SK-N-SH (cell line): ENCODE measurements at regions not wholly inside any gene's neighbourhood (a gene's known extent, or its start where the extent isn't known, plus 50 kb on each side); places are given as distances from the start of the nearest gene placed in this dataset.
"Not testable (repeated sequence)": the region's sequence is repeated elsewhere in the genome, so short reads cannot be mapped to it uniquely, and the experiment has no call there.

ENCODE experiments used
- CTCF ChIA-PET: fragments of 300-600, 350-600 bp; formaldehyde crosslinking; extraction: SDS; loops from one replicate; lab custom pipeline; 2021; lab: Yijun Ruan, JAX
- POLR2A ChIA-PET: fragments of 350-600 bp; sonication (Branson Sonifier 250); formaldehyde crosslinking; extraction: SDS; loops from one replicate; lab custom pipeline; 2020; ENCODE audit warnings: antibody characterized with exemption, inconsistent platforms; lab: Yijun Ruan, JAX
- DNase-seq: peaks from one replicate; pipeline ENCODE4 v3.0.0; 2012
- H2AFZ ChIP-seq: fragments of 200-600 bp; sonication (generic); 2 replicates; pipeline ENCODE4 v1.8.1; 2016; ENCODE audit warnings: antibody characterized with exemption, mild to moderate bottlenecking, low read depth
- H3F3A ChIP-seq: fragments of 200-600 bp; sonication (generic); replicated peaks from 2 replicates; pipeline ENCODE3; 2016; ENCODE audit warnings: antibody characterized with exemption, mild to moderate bottlenecking; ENCODE audit not compliant: insufficient read depth
- H3K27ac ChIP-seq, 2 experiments: fragments of 200-500 bp in 1 of 2; fragments of 200-600 bp in 1 of 2; sonication (Bioruptor generic) in 1 of 2; sonication (generic), shearing (Covaris generic) in 1 of 2; 2 replicates each; pipeline versions ENCODE4 v1.5.1 to v1.6.1; 2014 to 2016; ENCODE audit warnings: low read depth in 2 of 2, inconsistent platforms in 1 of 2, low read length in 1 of 2, mild to moderate bottlenecking in 1 of 2, mixed read lengths in 1 of 2
- H3K27me3 ChIP-seq: fragments of 200-600 bp; sonication (generic), shearing (Covaris generic); 2 replicates; pipeline ENCODE4 v1.6.1; 2016; ENCODE audit warnings: mixed run types; ENCODE audit not compliant: insufficient read depth
- H3K36me3 ChIP-seq, 2 experiments: fragments of 200-500 bp in 1 of 2; fragments of 200-600 bp in 1 of 2; sonication (Bioruptor generic) in 1 of 2; sonication (generic) in 1 of 2; replicated peaks in 1 of 2; 2 replicates each; pipeline versions ENCODE3 to v1.5.1; 2014 to 2016; ENCODE audit warnings: low read length in 1 of 2, mild to moderate bottlenecking in 1 of 2; ENCODE audit not compliant: insufficient read depth in 2 of 2, control insufficient read depth in 1 of 2
- H3K4me1 ChIP-seq, 2 experiments: fragments of 200-500 bp in 1 of 2; fragments of 200-600 bp in 1 of 2; sonication (Bioruptor generic) in 1 of 2; sonication (generic), shearing (Covaris generic) in 1 of 2; 2 replicates each; pipeline versions ENCODE4 v1.5.1 to v1.6.1; 2014 to 2016; ENCODE audit warnings: low read depth in 1 of 2, low read length in 1 of 2, mixed run types in 1 of 2; ENCODE audit not compliant: insufficient read depth in 2 of 2, control insufficient read depth in 1 of 2
- H3K4me2 ChIP-seq: fragments of 200-600 bp; sonication (generic), shearing (Covaris generic); 2 replicates; pipeline ENCODE4 v1.6.1; 2017; ENCODE audit warnings: mixed run types
- H3K4me3 ChIP-seq, 2 experiments: fragments of 200-500 bp in 1 of 2; fragments of 200-600 bp in 1 of 2; sonication (Bioruptor generic) in 1 of 2; sonication (generic), shearing (Covaris generic) in 1 of 2; 2 replicates each; pipeline versions ENCODE4 v1.5.1 to v1.8.1; 2014 to 2016; ENCODE audit warnings: low read depth in 2 of 2, inconsistent platforms in 1 of 2, low read length in 1 of 2, mild to moderate bottlenecking in 1 of 2, mixed read lengths in 1 of 2, moderate library complexity in 1 of 2
- H3K79me2 ChIP-seq: fragments of 200-600 bp; sonication (generic); 2 replicates; pipeline ENCODE4 v1.8.1; 2017; ENCODE audit warnings: mild to moderate bottlenecking; ENCODE audit not compliant: insufficient read depth
- H3K9ac ChIP-seq: fragments of 200-600 bp; sonication (generic); 2 replicates; pipeline ENCODE4 v1.6.1; 2017; ENCODE audit warnings: mixed run types
- H3K9me2 ChIP-seq: fragments of 200-600 bp; sonication (generic); 2 replicates; pipeline ENCODE4 v1.6.1; 2017; ENCODE audit warnings: mixed run types
- H3K9me3 ChIP-seq: fragments of 200-600 bp; sonication (generic); 2 replicates; pipeline ENCODE4 v1.6.1; 2017; ENCODE audit warnings: mixed run types, mild to moderate bottlenecking, moderate library complexity
- H4K20me1 ChIP-seq: fragments of 200-600 bp; sonication (generic); 2 replicates; pipeline ENCODE4 v1.6.1; 2017; ENCODE audit warnings: mild to moderate bottlenecking, mixed run types; ENCODE audit not compliant: insufficient read depth
- CHD2 ChIP-seq: fragments of 150-350 bp; IDR thresholded peaks from 2 replicates; pipeline ENCODE4 v1.6.1; 2018; ENCODE audit warnings: low read length; ENCODE audit not compliant: partially characterized antibody
- CTCF ChIP-seq: fragments of 200-600 bp; sonication (generic); IDR thresholded peaks from 2 replicates; pipeline ENCODE4 v1.6.1; 2017; ENCODE audit warnings: antibody characterized with exemption, mild to moderate bottlenecking, moderate library complexity
- FOXJ3 ChIP-seq: sonication (generic); formaldehyde crosslinking; IDR thresholded peaks from 2 replicates; pipeline ENCODE4 v1.5.1; 2020; ENCODE audit warnings: mild to moderate bottlenecking, missing genetic modification reagents
- FOXM1 ChIP-seq: IDR thresholded peaks from 2 replicates; pipeline ENCODE4 v1.4.0; 2012; ENCODE audit warnings: low read depth, mild to moderate bottlenecking
- GABPA ChIP-seq: IDR thresholded peaks from 2 replicates; pipeline ENCODE4 v1.4.0; 2012; ENCODE audit warnings: low read depth, mild to moderate bottlenecking
- GATA2 ChIP-seq: sonication (generic); formaldehyde crosslinking; IDR thresholded peaks from 2 replicates; pipeline ENCODE4 v1.5.0; 2020; ENCODE audit warnings: mild to moderate bottlenecking, missing genetic modification reagents
- JUND ChIP-seq: IDR thresholded peaks from 2 replicates; pipeline ENCODE4 v1.4.0; 2012
- MEF2A ChIP-seq: IDR thresholded peaks from 2 replicates; pipeline ENCODE4 v1.4.0; 2012; ENCODE audit warnings: low read depth, borderline replicate concordance
- NFIC ChIP-seq: IDR thresholded peaks from 2 replicates; pipeline ENCODE4 v1.4.0; 2012; ENCODE audit warnings: borderline replicate concordance
- NRF1 ChIP-seq: IDR thresholded peaks from 2 replicates; pipeline ENCODE4 v1.6.1; 2012; ENCODE audit warnings: low read depth, mild to moderate bottlenecking, low read length
- RAD21 ChIP-seq: IDR thresholded peaks from 2 replicates; pipeline ENCODE4 v1.6.1; 2012; ENCODE audit warnings: mild to moderate bottlenecking, low read length
- SMC3 ChIP-seq: IDR thresholded peaks from 2 replicates; pipeline ENCODE4 v1.6.1; 2012; ENCODE audit warnings: low read depth, low read length, improper control_type of control experiment
- TCF12 ChIP-seq: IDR thresholded peaks from 2 replicates; pipeline ENCODE4 v1.4.0; 2012
- YY1 ChIP-seq: IDR thresholded peaks from 2 replicates; pipeline ENCODE4 v1.4.0; 2012; ENCODE audit warnings: low read depth, mild to moderate bottlenecking
- ZBTB33 ChIP-seq: IDR thresholded peaks from 2 replicates; pipeline ENCODE4 v1.4.0; 2012; ENCODE audit warnings: low read depth, borderline replicate concordance
- WGBS: methylation state at CpG from one replicate; pipeline ENCODE4 v1.1.6; 2017; ENCODE audit warnings: low lambda C conversion rate; 5-methylcytosine and 5-hydroxymethylcytosine counted together
- TF ChIP-seq, protein P1 (sequence below): fragments of 150-350 bp; IDR thresholded peaks from 2 replicates; pipeline ENCODE4 v1.6.1; 2016; ENCODE audit warnings: mild to moderate bottlenecking, low read depth, low read length
- TF ChIP-seq, protein P2 (sequence below): IDR thresholded peaks from 2 replicates; pipeline ENCODE4; 2012

GRCh38 chr12:86555491-86555890, 299.3 kb upstream of the MGAT4C start:
- H3K9ac ChIP-seq, H2AFZ ChIP-seq, H3K27me3 ChIP-seq, H4K20me1 ChIP-seq, H3K4me2 ChIP-seq, POLR2A ChIA-PET, DNase-seq, H3K36me3 ChIP-seq, H3K4me1 ChIP-seq, H3K27ac ChIP-seq, H3K4me3 ChIP-seq, H3K79me2 ChIP-seq, H3K9me2 ChIP-seq, H3F3A ChIP-seq, CTCF ChIA-PET: not testable (repeated sequence)
- peaks cover 10% of the 10 kb centered on the region; the same call in 1 of the 2 replicates for H3K9me3 ChIP-seq
- peak; percentile 48; the same call in 1 of the 2 replicates for TF ChIP-seq GATA2 (CRISPR knock-in tag)
- WGBS: 64% methylated on average over 5 of the region's 5 CpGs

DNA sequence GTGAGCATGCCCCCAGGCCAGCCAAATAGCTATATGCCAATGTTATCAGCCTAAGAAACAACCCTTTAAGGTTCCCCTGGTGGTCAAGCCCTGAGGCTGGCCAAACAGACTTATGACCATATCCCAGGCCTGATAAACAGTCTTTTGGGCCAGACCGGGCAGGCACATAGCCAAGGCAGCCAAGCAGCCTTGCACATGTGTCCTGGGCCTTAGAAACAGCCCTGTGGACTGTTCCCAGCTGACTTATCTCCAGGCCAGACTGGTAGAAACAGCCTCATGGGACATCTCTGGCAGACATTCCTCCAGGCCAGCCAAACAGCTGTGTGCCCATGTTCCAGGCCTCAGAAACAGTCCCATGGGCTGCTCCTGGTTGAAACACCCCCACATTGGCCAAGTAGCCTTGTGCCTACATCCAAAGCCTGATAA, 295.0 kb upstream of the MGAT4C start:
- H3K27me3 ChIP-seq: no peaks in the 10 kb centered on the region
- no peak overlapping the region for H3K4me3 ChIP-seq
- WGBS: no CpG with 5 or more reads among the region's 1 CpG
- no peaks in the 10 kb centered on the region for H3K79me2 ChIP-seq
- TF ChIP-seq JUND (no peak), FOXM1 (no peak), SMC3 (no peak), NRF1 (no peak)
- TF ChIP-seq, protein P1, sequence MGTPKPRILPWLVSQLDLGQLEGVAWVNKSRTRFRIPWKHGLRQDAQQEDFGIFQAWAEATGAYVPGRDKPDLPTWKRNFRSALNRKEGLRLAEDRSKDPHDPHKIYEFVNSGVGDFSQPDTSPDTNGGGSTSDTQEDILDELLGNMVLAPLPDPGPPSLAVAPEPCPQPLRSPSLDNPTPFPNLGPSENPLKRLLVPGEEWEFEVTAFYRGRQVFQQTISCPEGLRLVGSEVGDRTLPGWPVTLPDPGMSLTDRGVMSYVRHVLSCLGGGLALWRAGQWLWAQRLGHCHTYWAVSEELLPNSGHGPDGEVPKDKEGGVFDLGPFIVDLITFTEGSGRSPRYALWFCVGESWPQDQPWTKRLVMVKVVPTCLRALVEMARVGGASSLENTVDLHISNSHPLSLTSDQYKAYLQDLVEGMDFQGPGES: no peak
- TF ChIP-seq, all 33 proteins: peak for 0
- H3K9me3 ChIP-seq: no peaks in the 10 kb centered on the region
- H3K9ac ChIP-seq: no peak overlapping the region
- H2AFZ ChIP-seq: no peak overlapping the region
- no peaks in the 10 kb centered on the region for H3K9me2 ChIP-seq
- H3F3A ChIP-seq: no peaks in the 10 kb centered on the region
- CTCF ChIA-PET: no interaction called here
- no peak overlapping the region for H3K27ac ChIP-seq
- H3K4me2 ChIP-seq: no peak overlapping the region
- H3K36me3 ChIP-seq: no peaks in the 10 kb centered on the region
- POLR2A ChIA-PET: no interaction called here
- DNase-seq: no peak
- peaks cover 0 to 5% of the 10 kb centered on the region in 2 experiments; a peak in 2 of 4 replicates for H3K4me1 ChIP-seq
- H4K20me1 ChIP-seq: no peaks in the 10 kb centered on the region

- Histone ChIP-seq H3K4me1 (peaks cover 0 to 5% of the 10 kb centered on the region in 2 experiments; a peak in 2 of 4 replicates), H3K9me3 (no peaks in the 10 kb centered on the region), H3K27ac (no peak overlapping the region), H3K79me2 (no peaks in the 10 kb centered on the region), H2AFZ (no peak overlapping the region), H3K9me2 (no peaks in the 10 kb centered on the region), H3K4me3 (no peak overlapping the region), H4K20me1 (no peaks in the 10 kb centered on the region), H3K9ac (no peak overlapping the region), H3K36me3 (no peaks in the 10 kb centered on the region), H3K4me2 (no peak overlapping the region), H3F3A (no peaks in the 10 kb centered on the region), H3K27me3 (no peaks in the 10 kb centered on the region)
- 94% methylated on average over 6 of the region's 7 CpGs for WGBS
- POLR2A ChIA-PET: no interaction called here
- CTCF ChIA-PET: no interaction called here
- DNase-seq: no peak
- TF ChIP-seq GABPA: no peak
- no peak for TF ChIP-seq RAD21
- TF ChIP-seq ZBTB33: no peak
- TF ChIP-seq MEF2A: no peak
- TF ChIP-seq NFIC: no peak
- no peak for TF ChIP-seq FOXJ3 (CRISPR knock-in tag)
- TF ChIP-seq FOXM1: no peak
- TF ChIP-seq CTCF: no peak
- no peak for TF ChIP-seq CHD2
- TF ChIP-seq, protein P2, sequence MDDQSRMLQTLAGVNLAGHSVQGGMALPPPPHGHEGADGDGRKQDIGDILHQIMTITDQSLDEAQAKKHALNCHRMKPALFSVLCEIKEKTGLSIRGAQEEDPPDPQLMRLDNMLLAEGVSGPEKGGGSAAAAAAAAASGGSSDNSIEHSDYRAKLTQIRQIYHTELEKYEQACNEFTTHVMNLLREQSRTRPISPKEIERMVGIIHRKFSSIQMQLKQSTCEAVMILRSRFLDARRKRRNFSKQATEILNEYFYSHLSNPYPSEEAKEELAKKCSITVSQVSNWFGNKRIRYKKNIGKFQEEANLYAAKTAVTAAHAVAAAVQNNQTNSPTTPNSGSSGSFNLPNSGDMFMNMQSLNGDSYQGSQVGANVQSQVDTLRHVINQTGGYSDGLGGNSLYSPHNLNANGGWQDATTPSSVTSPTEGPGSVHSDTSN: no peak
- no peak for TF ChIP-seq YY1
- TF ChIP-seq TCF12: no peak
These were observed 294.3 kb upstream of the MGAT4C start for GRCh38 chr12:86550218-86551145.
